ELR (cell line): ENCODE measurements at regions not wholly inside any gene's neighbourhood (a gene's known extent, or its start where the extent isn't known, plus 50 kb on each side); places are given as distances from the start of the nearest gene placed in this dataset.
A peak's percentile ranks its signal among the peaks of the same experiment; 100 is the strongest.
"Not testable (repeated sequence)": the region's sequence is repeated elsewhere in the genome, so short reads cannot be mapped to it uniquely, and the experiment has no call there.

Experiments used
- DNase-seq: peaks from one replicate; pipeline ENCODE4 v3.0.0-alpha.2; 2015; ENCODE audit warnings: low read depth

GRCh38 chr7:119868387-119868786 lies 404.6 kb upstream of the KCND2 start:
- no peak for DNase-seq

- DNase-seq, result no peak
Measured at GRCh38 chr7:119879835-119880234, 393.1 kb upstream of the KCND2 start.

- no peak for DNase-seq
Measured at GRCh38 chr7:119886007-119886406, 387.0 kb upstream of the KCND2 start.

GRCh38 chr7:119886525-119886924 lies 386.4 kb upstream of the KCND2 start:
- DNase-seq, result not testable (repeated sequence)

GRCh38 chr7:119888251-119888650 lies 384.7 kb upstream of the KCND2 start:
- DNase-seq, result no peak

- DNase-seq, result no peak
Measured at GRCh38 chr7:119890631-119891030, 382.3 kb upstream of the KCND2 start.

GRCh38 chr7:119895320-119895719 lies 377.7 kb upstream of the KCND2 start:
- DNase-seq, result no peak

GRCh38 chr7:119896386-119896785 lies 376.6 kb upstream of the KCND2 start:
- no peak for DNase-seq

GRCh38 chr7:119900996-119901672 lies 371.8 kb upstream of the KCND2 start:
- DNase-seq, result no peak

GRCh38 chr7:119903085-119903484 lies 369.9 kb upstream of the KCND2 start:
- no peak for DNase-seq

- no peak for DNase-seq
Measured at GRCh38 chr7:119905495-119905894, 367.5 kb upstream of the KCND2 start.

- no peak for DNase-seq
Measured at GRCh38 chr7:119908948-119909347, 364.0 kb upstream of the KCND2 start.

GRCh38 chr7:119914119-119914518 lies 358.9 kb upstream of the KCND2 start:
- DNase-seq, result not testable (repeated sequence)

GRCh38 chr7:119916501-119916900 lies 356.5 kb upstream of the KCND2 start:
- no peak for DNase-seq

GRCh38 chr7:119918185-119918584 lies 354.8 kb upstream of the KCND2 start:
- DNase-seq, result no peak

GRCh38 chr7:119919986-119920385 lies 353.0 kb upstream of the KCND2 start:
- no peak for DNase-seq

GRCh38 chr7:119925581-119926289 lies 347.2 kb upstream of the KCND2 start:
- no peak for DNase-seq

- no peak for DNase-seq
Measured at GRCh38 chr7:119929891-119930290, 343.1 kb upstream of the KCND2 start.

- DNase-seq, result no peak
Measured at GRCh38 chr7:119931230-119931824, 341.6 kb upstream of the KCND2 start.

GRCh38 chr7:119935418-119936025 lies 337.5 kb upstream of the KCND2 start:
- DNase-seq, result peak; percentile 42

- no peak for DNase-seq
Measured at GRCh38 chr7:119936836-119937235, 336.1 kb upstream of the KCND2 start.

GRCh38 chr7:119937745-119938144 lies 335.2 kb upstream of the KCND2 start:
- no peak for DNase-seq
